ENCODE measurements at regions not wholly inside any gene's neighbourhood (a gene's known extent, or its start where the extent isn't known, plus 50 kb on each side); places are given as distances from the start of the nearest gene placed in this dataset.

DNA sequence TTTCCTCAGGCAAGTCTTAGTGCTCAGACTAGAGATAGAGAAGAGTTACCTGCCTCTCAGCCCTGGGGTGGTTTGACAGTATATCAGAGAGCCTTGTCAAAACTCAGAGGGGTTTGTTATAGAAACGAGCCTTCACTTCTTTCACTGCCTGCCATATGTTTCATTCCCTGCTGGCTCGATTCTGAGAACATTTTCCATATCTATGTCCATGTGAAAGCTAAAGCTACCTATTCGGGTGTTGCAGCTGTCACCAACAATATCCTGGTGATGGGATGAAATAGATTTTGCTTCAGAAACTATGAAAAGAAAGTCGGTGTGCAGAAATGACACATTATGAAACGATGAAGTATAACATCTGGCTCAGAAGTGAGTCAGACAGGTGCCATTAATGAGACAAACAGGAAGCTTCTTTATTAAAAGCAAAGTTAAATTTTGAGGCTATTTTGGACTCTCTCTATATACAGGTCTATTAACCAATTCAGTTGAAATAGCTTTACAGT is 56.1 kb upstream of the TANK start:
- DNase-seq (ENCODE audit: low read depth) = no peak

DNA sequence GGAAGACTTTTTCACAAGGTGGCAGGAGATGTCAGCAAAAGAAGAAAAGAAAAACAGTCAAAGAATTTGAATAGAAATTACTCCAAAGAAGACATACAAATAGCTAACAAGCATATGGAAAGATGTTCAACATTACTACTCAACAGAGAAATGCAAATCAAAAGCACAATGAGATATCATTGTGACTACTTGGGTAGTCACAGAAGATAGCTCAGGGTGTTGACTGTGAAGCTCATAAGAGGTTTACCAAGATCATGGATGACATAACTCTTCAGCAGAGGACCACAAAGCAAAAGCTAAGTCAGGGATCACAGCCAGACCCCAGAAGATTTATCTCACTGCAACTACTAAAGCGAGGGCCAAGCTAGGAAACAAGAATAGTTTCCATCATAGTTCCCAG is 53.0 kb upstream of the TANK start:
- DNase-seq (ENCODE audit: low read depth) = no peak

All from iris pigment epithelial cell (primary cell).